Progenitor cell of endocrine pancreas (in vitro differentiated cells): ENCODE measurements at regions not wholly inside any gene's neighbourhood (a gene's known extent, or its start where the extent isn't known, plus 50 kb on each side); places are given as distances from the start of the nearest gene placed in this dataset.

Experiments used
- DNase-seq: peaks from one replicate; pipeline ENCODE4 v3.0.0; 2021; ENCODE audit warnings: low spot score; ENCODE audit not compliant: unreplicated experiment
- H3K27ac Mint-ChIP-seq: 2 replicates; pipeline ENCODE4 v1.8.0; 2021; ENCODE audit warnings: mild to moderate bottlenecking, moderate library complexity, mixed read lengths
- H3K27me3 Mint-ChIP-seq: 2 replicates; pipeline ENCODE4 v1.8.0; 2021; ENCODE audit warnings: mixed read lengths
- H3K36me3 Mint-ChIP-seq: 2 replicates; pipeline ENCODE4 v1.8.0; 2022; ENCODE audit warnings: mixed read lengths; ENCODE audit not compliant: insufficient read depth
- H3K4me1 Mint-ChIP-seq: 2 replicates; pipeline ENCODE4 v1.8.0; 2021; ENCODE audit warnings: low read depth, mixed read lengths
- H3K4me3 Mint-ChIP-seq: 2 replicates; pipeline ENCODE4 v1.8.0; 2021; ENCODE audit warnings: low read depth, mild to moderate bottlenecking, moderate library complexity, mixed read lengths
- H3K9me3 Mint-ChIP-seq: 2 replicates; pipeline ENCODE4 v1.8.0; 2021; ENCODE audit warnings: low read depth, mixed read lengths
- CTCF ChIP-seq: fragments of 200-600 bp; sonication (generic); IDR thresholded peaks from one replicate; pipeline ENCODE4 v1.5.0; 2021; ENCODE audit warnings: antibody characterized with exemption, mild to moderate bottlenecking; ENCODE audit not compliant: unreplicated experiment

- H3K36me3 Mint-ChIP-seq, result no peaks in the 10 kb centered on the region
- no peak overlapping the region for H3K4me3 Mint-ChIP-seq
- H3K27me3 Mint-ChIP-seq, result no peaks in the 10 kb centered on the region
- no peaks in the 10 kb centered on the region for H3K9me3 Mint-ChIP-seq
- DNase-seq, result no peak
- no peak overlapping the region for H3K27ac Mint-ChIP-seq
- no peak for TF ChIP-seq CTCF
- peaks cover 1% of the 10 kb centered on the region for H3K4me1 Mint-ChIP-seq
Measured at GRCh38 chr13:91162589-91162988, 184.9 kb upstream of the MIR17HG start.

- TF ChIP-seq CTCF, result no peak
- Mint-ChIP-seq H3K27ac (no peak overlapping the region), H3K36me3 (no peaks in the 10 kb centered on the region), H3K4me1 (peaks cover 9% of the 10 kb centered on the region), H3K27me3 (no peaks in the 10 kb centered on the region), H3K9me3 (no peaks in the 10 kb centered on the region), H3K4me3 (no peak overlapping the region)
- DNase-seq, result no peak
Measured at GRCh38 chr13:91165758-91166157, 181.7 kb upstream of the MIR17HG start.

- Mint-ChIP-seq H3K4me1 (peaks cover 9% of the 10 kb centered on the region), H3K4me3 (no peak overlapping the region), H3K27me3 (no peaks in the 10 kb centered on the region), H3K36me3 (no peaks in the 10 kb centered on the region), H3K27ac (no peak overlapping the region), H3K9me3 (no peaks in the 10 kb centered on the region)
- no peak for TF ChIP-seq CTCF
- no peak for DNase-seq
Measured at GRCh38 chr13:91166714-91167511, 180.6 kb upstream of the MIR17HG start.

- Mint-ChIP-seq H3K27ac (no peak overlapping the region), H3K4me1 (peaks cover 9% of the 10 kb centered on the region), H3K4me3 (no peak overlapping the region), H3K9me3 (no peaks in the 10 kb centered on the region), H3K27me3 (no peaks in the 10 kb centered on the region), H3K36me3 (no peaks in the 10 kb centered on the region)
- DNase-seq, result no peak
- TF ChIP-seq CTCF, result no peak
Measured at GRCh38 chr13:91167706-91168385, 179.6 kb upstream of the MIR17HG start.

GRCh38 chr13:91168386-91168711 lies 179.1 kb upstream of the MIR17HG start:
- Mint-ChIP-seq H3K4me3 (no peak overlapping the region), H3K9me3 (no peaks in the 10 kb centered on the region), H3K36me3 (no peaks in the 10 kb centered on the region), H3K27me3 (peaks cover 2% of the 10 kb centered on the region), H3K4me1 (peaks cover 9% of the 10 kb centered on the region), H3K27ac (no peak overlapping the region)
- no peak for DNase-seq
- no peak for TF ChIP-seq CTCF
